ENCODE measurements at regions not wholly inside any gene's neighbourhood (a gene's known extent, or its start where the extent isn't known, plus 50 kb on each side); places are given as distances from the start of the nearest gene placed in this dataset.
"Not testable (repeated sequence)": the region's sequence is repeated elsewhere in the genome, so short reads cannot be mapped to it uniquely, and the experiment has no call there.

- intact Hi-C loops (cut with DNase I): no loop called here
- ATAC-seq: no peak
- DNase-seq (ENCODE audit: missing footprints): no peak
These were observed 1549.6 kb upstream of the DDX18 start for GRCh38 chr2:116264872-116265271.

- ATAC-seq: no peak
- intact Hi-C loops (cut with DNase I): no loop called here
- DNase-seq (ENCODE audit: missing footprints): no peak
These were observed 1545.5 kb upstream of the DDX18 start for GRCh38 chr2:116269040-116269439.

- no peak for ATAC-seq
- intact Hi-C loops (cut with DNase I): no loop called here
- DNase-seq (ENCODE audit: missing footprints): no peak
These were observed 1510.2 kb upstream of the DDX18 start for GRCh38 chr2:116304328-116304727.

DNA sequence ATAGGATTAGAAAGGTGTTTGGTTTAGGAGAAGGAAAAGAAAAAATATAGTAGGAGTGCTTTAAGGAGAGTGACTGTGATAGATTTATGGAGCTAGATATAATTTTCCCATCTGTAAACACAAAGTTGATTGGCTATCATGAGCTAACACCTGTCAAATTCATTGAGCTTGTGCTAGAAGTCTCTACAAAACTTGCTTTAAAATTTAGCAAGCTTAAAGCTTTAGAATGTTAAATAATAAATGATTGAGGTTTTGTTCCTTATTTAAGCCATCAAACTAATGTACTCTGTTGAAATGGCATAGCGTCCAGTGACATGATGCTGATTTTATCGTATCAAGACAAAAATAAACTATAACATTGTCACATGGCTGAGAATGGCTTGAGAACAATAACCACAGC, 1497.4 kb upstream of the DDX18 start:
- DNase-seq (ENCODE audit: missing footprints) (no peak), ATAC-seq (no peak)
- intact Hi-C loops (cut with DNase I): no loop called here

DNA sequence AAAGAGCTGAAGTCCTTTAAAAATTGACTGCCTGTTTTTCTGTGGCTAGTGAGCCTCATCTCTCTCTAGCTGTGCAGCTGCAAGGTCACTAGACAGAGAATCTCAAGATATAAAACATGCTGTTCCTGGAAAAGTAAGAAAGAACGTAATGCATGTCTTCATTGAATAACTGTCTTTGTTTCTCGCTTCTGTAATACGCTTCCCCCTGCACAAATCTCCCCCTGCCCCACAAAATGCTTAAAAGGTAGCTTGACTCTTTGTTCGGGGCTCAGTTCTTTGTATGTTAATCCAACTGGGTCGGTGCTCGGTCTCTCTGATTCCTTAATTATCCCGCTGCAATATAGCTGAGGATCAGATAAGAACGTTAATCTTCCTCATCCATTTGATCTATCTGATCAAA, 1495.9 kb upstream of the DDX18 start:
- DNase-seq (ENCODE audit: missing footprints); intact Hi-C loops (cut with DNase I); ATAC-seq: not testable (repeated sequence)

DNA sequence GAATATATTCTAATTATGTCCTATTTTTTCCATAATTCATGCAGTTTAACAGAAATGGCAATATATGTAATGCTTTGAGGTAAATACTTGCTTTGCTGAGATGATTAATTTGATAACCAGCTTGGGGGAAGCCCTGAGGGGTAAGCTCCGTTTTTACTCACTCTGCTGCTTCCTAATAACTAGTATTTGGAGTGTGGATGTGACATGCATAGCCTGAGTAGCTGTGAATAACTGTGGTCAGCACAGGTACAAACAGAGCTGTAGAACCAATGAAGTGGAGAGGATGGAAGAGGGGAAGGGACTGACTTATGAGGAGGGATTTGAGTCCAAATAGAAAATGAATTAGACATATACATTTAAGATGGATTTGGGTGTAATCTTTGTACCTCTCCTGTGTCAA, 1495.5 kb upstream of the DDX18 start:
- ATAC-seq (no peak), DNase-seq (ENCODE audit: missing footprints) (no peak)
- intact Hi-C loops (cut with DNase I): no loop called here

DNA sequence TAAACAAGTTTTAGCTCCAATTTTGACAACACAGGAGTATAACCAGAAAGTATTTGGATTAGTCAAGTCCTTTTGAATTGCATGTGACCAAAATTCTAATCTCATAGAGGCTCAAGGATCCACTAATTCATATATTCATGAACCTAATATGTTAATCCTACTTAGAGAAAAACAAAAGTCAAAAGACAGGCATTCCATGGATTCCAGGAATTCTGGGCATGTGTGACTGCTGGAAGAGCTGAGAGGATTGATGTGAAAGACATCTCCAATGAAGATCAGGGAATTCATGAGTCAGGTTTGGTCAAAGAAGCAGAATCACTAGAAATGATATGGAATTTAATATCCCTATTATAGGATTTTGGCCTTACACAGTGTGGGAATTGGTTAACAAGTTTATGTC, 1494.6 kb upstream of the DDX18 start:
- intact Hi-C loops (cut with DNase I): no loop called here
- ATAC-seq: no peak

DNA sequence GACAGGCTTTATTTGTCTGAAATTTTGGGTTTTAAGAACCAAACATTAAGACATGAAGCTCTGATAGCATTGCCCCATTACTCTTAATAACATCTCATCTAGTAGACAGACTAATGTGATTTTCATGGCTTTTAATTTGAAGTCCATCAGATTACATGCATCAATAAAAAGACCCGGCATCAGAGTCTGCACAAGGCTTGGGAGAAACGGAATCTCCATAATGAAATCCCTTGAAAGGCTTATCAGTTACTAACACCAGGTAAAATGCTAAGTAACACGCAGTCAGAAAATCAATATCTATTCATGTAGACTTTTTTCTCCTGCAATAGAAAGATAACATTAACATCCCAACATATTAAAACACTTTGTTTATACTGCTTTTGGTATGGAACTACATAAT, 1485.2 kb upstream of the DDX18 start:
- no peak for ATAC-seq
- intact Hi-C loops (cut with DNase I): no loop called here
- no peak for DNase-seq (ENCODE audit: missing footprints)

More for the DNA sequence above, 1494.6 kb upstream of the DDX18 start:
- no peak for DNase-seq (ENCODE audit: missing footprints)

GRCh38 chr2:116340690-116341089, 1473.8 kb upstream of the DDX18 start:
- intact Hi-C loops (cut with DNase I): no loop called here
- ATAC-seq (no peak), DNase-seq (ENCODE audit: missing footprints) (no peak)

- no peak for ATAC-seq
- intact Hi-C loops (cut with DNase I): no loop called here
- no peak for DNase-seq (ENCODE audit: missing footprints)
These were observed 1448.3 kb upstream of the DDX18 start for GRCh38 chr2:116366212-116366611.

GRCh38 chr2:116378786-116379185, 1435.7 kb upstream of the DDX18 start:
- intact Hi-C loops (cut with DNase I): no loop called here
- DNase-seq (ENCODE audit: missing footprints) (no peak), ATAC-seq (no peak)

GRCh38 chr2:116411211-116411610, 1403.3 kb upstream of the DDX18 start:
- intact Hi-C loops (cut with DNase I): no loop called here
- DNase-seq (ENCODE audit: missing footprints) (no peak), ATAC-seq (no peak)

- intact Hi-C loops (cut with DNase I): no loop called here
These were observed 1400.8 kb upstream of the DDX18 start for GRCh38 chr2:116413659-116414058.

DNA sequence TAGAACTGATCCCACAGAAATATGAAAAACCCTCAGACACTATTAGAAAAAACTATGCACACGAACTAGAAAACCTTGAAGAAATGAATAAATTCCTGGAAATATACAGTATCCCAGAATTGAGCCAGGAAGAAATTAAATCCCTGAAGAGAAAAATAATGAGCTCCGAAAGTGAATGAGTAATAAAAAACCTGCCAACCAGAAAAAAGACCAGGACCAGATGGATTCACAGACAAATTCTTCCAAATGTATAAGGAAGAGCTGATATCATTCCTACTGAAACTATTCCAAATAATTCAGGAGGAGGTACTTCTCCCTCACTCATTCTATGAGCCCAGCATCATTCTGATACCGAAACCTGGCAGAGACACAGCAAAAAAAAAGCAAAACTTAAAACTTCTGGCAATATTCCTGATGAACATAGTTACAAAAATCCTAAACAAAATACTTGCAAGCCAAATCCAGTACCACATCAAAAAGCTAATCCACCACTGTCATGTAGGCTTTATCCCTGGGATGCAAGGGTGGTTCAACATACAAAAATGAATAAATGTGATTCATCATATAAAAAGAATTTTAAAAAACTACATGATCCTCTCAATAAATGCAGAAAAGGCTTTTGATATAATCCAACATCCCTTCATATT, 1397.6 kb upstream of the DDX18 start:
- no peak for DNase-seq (ENCODE audit: missing footprints)
- no peak for ATAC-seq
- intact Hi-C loops (cut with DNase I): no loop called here

More at GRCh38 chr2:116413659-116414058, 1400.8 kb upstream of the DDX18 start:
- ATAC-seq (no peak), DNase-seq (ENCODE audit: missing footprints) (peak; percentile 52)

- intact Hi-C loops (cut with DNase I): no loop called here
- ATAC-seq: no peak
- DNase-seq (ENCODE audit: missing footprints): no peak
These were observed 1378.8 kb upstream of the DDX18 start for GRCh38 chr2:116435648-116436047.

DNA sequence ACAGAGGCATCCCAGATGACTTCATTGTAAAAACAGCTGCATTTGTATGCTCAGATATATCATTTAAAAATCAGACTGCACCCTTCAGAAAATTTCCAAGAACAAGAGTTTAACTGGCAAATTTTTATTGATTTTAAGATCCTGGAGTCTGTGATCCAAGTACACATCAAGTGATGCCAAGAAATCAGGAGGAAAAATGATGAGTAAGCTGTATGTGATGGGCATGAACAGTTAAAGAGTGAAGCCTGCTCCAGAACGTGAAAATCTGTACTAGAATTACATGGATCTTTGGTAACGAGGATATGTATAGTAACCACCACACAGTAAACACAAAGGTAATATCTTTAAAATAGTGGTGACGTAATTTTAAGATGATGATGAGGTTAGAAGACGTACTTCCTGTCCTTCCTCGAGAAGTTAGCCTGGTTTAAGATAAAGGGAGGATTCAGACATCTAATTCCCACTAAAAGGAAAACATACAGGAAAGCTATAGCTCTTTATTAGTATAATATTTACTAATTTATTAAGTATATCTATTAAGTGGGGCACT, 1374.3 kb upstream of the DDX18 start:
- intact Hi-C loops (cut with DNase I): no loop called here
- ATAC-seq (no peak), DNase-seq (ENCODE audit: missing footprints) (no peak)

DNA sequence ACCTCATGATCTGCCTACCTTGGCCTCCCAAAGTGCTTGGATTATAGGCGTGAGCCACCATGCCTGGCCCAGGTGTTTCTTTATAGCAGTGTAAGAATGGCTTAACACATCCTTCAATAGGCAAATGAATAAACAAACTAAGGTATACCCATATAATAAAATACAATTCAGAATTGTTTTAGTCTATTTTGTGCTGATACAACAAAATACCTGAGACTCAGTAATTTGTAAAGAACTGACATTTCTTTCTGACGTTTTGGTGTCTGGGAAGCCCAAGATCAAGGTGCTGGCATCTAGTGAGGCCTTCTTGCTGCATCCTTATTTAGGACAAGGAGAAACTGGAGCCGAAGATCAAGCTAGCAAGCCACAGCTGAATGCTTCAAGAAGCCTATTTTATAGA, 1372.1 kb upstream of the DDX18 start:
- intact Hi-C loops (cut with DNase I): no loop called here
- DNase-seq (ENCODE audit: missing footprints) (no peak), ATAC-seq (no peak)

GRCh38 chr2:116444256-116444872, 1370.1 kb upstream of the DDX18 start:
- ATAC-seq: no peak
- intact Hi-C loops (cut with DNase I): no loop called here
- no peak for DNase-seq (ENCODE audit: missing footprints)

DNA sequence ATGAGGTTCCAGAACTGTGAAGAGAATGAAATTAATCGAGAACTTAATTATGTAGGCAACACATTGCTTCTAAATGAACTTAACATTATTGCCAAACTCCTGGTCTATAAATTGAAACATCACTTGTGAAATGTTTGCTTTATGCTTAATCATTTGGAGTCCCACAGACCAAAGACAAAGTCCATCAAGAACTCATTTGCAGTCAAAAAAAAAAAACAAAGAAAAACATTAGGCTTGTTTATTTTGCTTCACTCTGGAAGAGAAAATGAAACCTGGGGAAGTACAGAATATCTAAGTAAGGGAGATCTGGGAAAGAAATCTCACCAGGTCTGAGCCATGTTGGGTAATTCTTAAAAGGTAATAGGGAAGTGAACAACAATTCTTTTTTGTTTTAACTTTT, 1363.5 kb upstream of the DDX18 start:
- no peak for ATAC-seq
- intact Hi-C loops (cut with DNase I): no loop called here
- no peak for DNase-seq (ENCODE audit: missing footprints)

GRCh38 chr2:116452651-116453050, 1361.8 kb upstream of the DDX18 start:
- DNase-seq (ENCODE audit: missing footprints) (no peak), ATAC-seq (no peak)
- intact Hi-C loops (cut with DNase I): no loop called here

- DNase-seq (ENCODE audit: missing footprints): no peak
- ATAC-seq: no peak
- intact Hi-C loops (cut with DNase I): no loop called here
These were observed 1358.1 kb upstream of the DDX18 start for GRCh38 chr2:116456429-116456828.

Data from Right ventricle myocardium inferior (tissue), 1 donor.